Keratinocyte (primary cell): ENCODE measurements at regions not wholly inside any gene's neighbourhood (a gene's known extent, or its start where the extent isn't known, plus 50 kb on each side); places are given as distances from the start of the nearest gene placed in this dataset.

Experiments
- DNase-seq: peaks from one replicate; pipeline ENCODE4 v3.0.0-alpha.2; 2011; ENCODE audit warnings: low read depth, missing footprints, low spot score
- FAIRE-seq: peaks from 2 replicates; lab custom pipeline; 2011; peaks lifted over from hg19 to GRCh38; lab: Jason Lieb, UNC
- H2AFZ ChIP-seq: 2 replicates; pipeline ENCODE4 v1.6.0; 2012; ENCODE audit warnings: low read length, control low read depth, inconsistent platforms; ENCODE audit not compliant: control insufficient read depth
- H3K27ac ChIP-seq: 2 replicates; pipeline ENCODE4 v1.5.1; 2011; ENCODE audit warnings: low read length; ENCODE audit not compliant: control insufficient read depth, insufficient read depth
- H3K27me3 ChIP-seq: 3 replicates; pipeline ENCODE4 v1.6.0; 2011; ENCODE audit warnings: low read length; ENCODE audit not compliant: control insufficient read depth, insufficient read depth; ENCODE audit errors: extremely low read depth
- H3K36me3 ChIP-seq, 2 experiments: 2 replicates in 1 of 2; 3 replicates in 1 of 2; pipeline ENCODE4 v1.5.1; 2011; ENCODE audit warnings: low read length in 2 of 2, mild to moderate bottlenecking in 1 of 2; ENCODE audit not compliant: control insufficient read depth in 2 of 2, insufficient read depth in 2 of 2; ENCODE audit errors: extremely low read depth in 1 of 2
- H3K4me1 ChIP-seq: 3 replicates; pipeline ENCODE4 v1.5.1; 2011; ENCODE audit warnings: low read length; ENCODE audit not compliant: control insufficient read depth, insufficient read depth; ENCODE audit errors: extremely low read depth
- H3K4me2 ChIP-seq: 3 replicates; pipeline ENCODE4 v1.6.0; 2011; ENCODE audit warnings: low read depth, low read length; ENCODE audit not compliant: control insufficient read depth, insufficient read depth; ENCODE audit errors: extremely low read depth
- H3K4me3 ChIP-seq, 3 experiments: fragments of 200-600 bp in 1 of 3; sonication (generic) in 1 of 3; 2 replicates in 2 of 3; 3 replicates in 1 of 3; pipeline ENCODE4 v1.5.1; 2011 to 2016; ENCODE audit warnings: low read length in 3 of 3, mild to moderate bottlenecking in 3 of 3, control low read depth in 2 of 3, inconsistent platforms in 1 of 3, low read depth in 1 of 3, mixed read lengths in 1 of 3, mixed run types in 1 of 3, moderate library complexity in 1 of 3; ENCODE audit not compliant: control insufficient read depth in 2 of 3, insufficient read depth in 2 of 3; ENCODE audit errors: extremely low read depth in 1 of 3
- H3K79me2 ChIP-seq: 2 replicates; pipeline ENCODE4 v1.6.0; 2012; ENCODE audit warnings: low read length; ENCODE audit not compliant: control insufficient read depth, insufficient read depth
- H3K9ac ChIP-seq: 3 replicates; pipeline ENCODE4 v1.6.0; 2011; ENCODE audit warnings: low read length; ENCODE audit not compliant: control insufficient read depth, insufficient read depth; ENCODE audit errors: extremely low read depth
- H3K9me1 ChIP-seq: 3 replicates; pipeline ENCODE4 v1.6.0; 2011; ENCODE audit warnings: low read length; ENCODE audit not compliant: control insufficient read depth, insufficient read depth; ENCODE audit errors: extremely low read depth
- H3K9me3 ChIP-seq: 2 replicates; pipeline ENCODE4 v1.5.1; 2012; ENCODE audit warnings: low read depth, low read length; ENCODE audit not compliant: control insufficient read depth
- H4K20me1 ChIP-seq: 3 replicates; pipeline ENCODE4 v1.6.0; 2011; ENCODE audit warnings: low read length; ENCODE audit not compliant: control insufficient read depth, insufficient read depth; ENCODE audit errors: extremely low read depth
- CTCF ChIP-seq, 3 experiments: IDR thresholded peaks in 1 of 3; conservative IDR thresholded peaks in 1 of 3; optimal IDR thresholded peaks in 1 of 3; 2 replicates in 2 of 3; 3 replicates in 1 of 3; pipeline versions ENCODE3 to v1.5.1; 2011; ENCODE audit warnings: low read length in 3 of 3, mild to moderate bottlenecking in 3 of 3, moderate library complexity in 2 of 3, control low read depth in 1 of 3, inconsistent platforms in 1 of 3; ENCODE audit not compliant: insufficient read depth in 2 of 3; ENCODE audit errors: extremely low read depth in 1 of 3
- EZH2 ChIP-seq: IDR thresholded peaks from one replicate; pipeline ENCODE4 v1.6.1; 2012; ENCODE audit warnings: inconsistent platforms, mild to moderate bottlenecking, low read length, moderate library complexity
- dilution Hi-C: fragments of 300-500 bp; cut with MboI; formaldehyde crosslinking; loops from one replicate; pipeline ENCODE4 v1.7.0; 2020; ENCODE audit warnings: low sequenced_read_pairs; ENCODE audit not compliant: extremely low pct_ligation_motif_present

- FAIRE-seq: no peak
Observed at GRCh38 chr1:185473186-185473585, 156.1 kb upstream of the IVNS1ABP start.

GRCh38 chr1:185468626-185469025 lies 151.6 kb upstream of the IVNS1ABP start:
- no peak overlapping the region for H3K9ac ChIP-seq
- dilution Hi-C loops: no loop called here
- H3K27me3 ChIP-seq: no peaks in the 10 kb centered on the region
- FAIRE-seq: no peak
- H3K36me3 ChIP-seq: no peaks in the 10 kb centered on the region
- no peak for TF ChIP-seq CTCF (optimal IDR thresholded peaks at IDR 0.05 in 1 of 3, IDR thresholded peaks at IDR 0.05 in 1 of 3, conservative IDR thresholded peaks at IDR 0.05 in 1 of 3; ENCODE audit: extremely low read depth in 1 of 3, insufficient read depth in 2 of 3, low read length in 3 of 3)
- TF ChIP-seq EZH2: no peak
- H3K4me2 ChIP-seq: no peak overlapping the region
- H3K79me2 ChIP-seq: no peaks in the 10 kb centered on the region
- H3K27ac ChIP-seq: no peak overlapping the region
- H3K9me3 ChIP-seq: no peaks in the 10 kb centered on the region
- H3K9me1 ChIP-seq: no peaks in the 10 kb centered on the region
- H2AFZ ChIP-seq: no peak overlapping the region
- H3K4me3 ChIP-seq: no peak overlapping the region
- H4K20me1 ChIP-seq: no peaks in the 10 kb centered on the region
- H3K4me1 ChIP-seq: no peaks in the 10 kb centered on the region
- no peak for DNase-seq

More at GRCh38 chr1:185473186-185473585, 156.1 kb upstream of the IVNS1ABP start:
- dilution Hi-C loops: no loop called here
- Histone ChIP-seq H3K27ac (no peak overlapping the region), H3K9me1 (no peaks in the 10 kb centered on the region), H3K9me3 (no peaks in the 10 kb centered on the region), H3K4me1 (no peaks in the 10 kb centered on the region), H3K9ac (no peak overlapping the region), H2AFZ (no peak overlapping the region), H3K4me3 (no peak overlapping the region), H3K79me2 (no peaks in the 10 kb centered on the region), H3K4me2 (no peak overlapping the region), H3K27me3 (no peaks in the 10 kb centered on the region), H4K20me1 (no peaks in the 10 kb centered on the region), H3K36me3 (no peaks in the 10 kb centered on the region)
- DNase-seq: no peak
- TF ChIP-seq CTCF (optimal IDR thresholded peaks at IDR 0.05 in 1 of 3, IDR thresholded peaks at IDR 0.05 in 1 of 3, conservative IDR thresholded peaks at IDR 0.05 in 1 of 3; ENCODE audit: extremely low read depth in 1 of 3, insufficient read depth in 2 of 3, low read length in 3 of 3): no peak
- no peak for TF ChIP-seq EZH2
